ENCODE measurements at regions not wholly inside any gene's neighbourhood (a gene's known extent, or its start where the extent isn't known, plus 50 kb on each side); places are given as distances from the start of the nearest gene placed in this dataset.

- DNase-seq = peak; percentile 69 to 81
Observed at GRCh38 chr14:25132732-25133422, 82.9 kb upstream of the STXBP6 start.

GRCh38 chr14:25132094-25132493 lies 82.1 kb upstream of the STXBP6 start:
- no peak for DNase-seq

- DNase-seq = no peak
Observed at GRCh38 chr14:25122843-25123242, 72.9 kb upstream of the STXBP6 start.

GRCh38 chr14:25122211-25122610 lies 72.3 kb upstream of the STXBP6 start:
- no peak for DNase-seq

- DNase-seq = no peak
Observed at GRCh38 chr14:25121337-25122129, 71.6 kb upstream of the STXBP6 start.

- DNase-seq = no peak
Observed at GRCh38 chr14:25120261-25120660, 70.3 kb upstream of the STXBP6 start.

GRCh38 chr14:25118671-25119070 lies 68.7 kb upstream of the STXBP6 start:
- DNase-seq = no peak

GRCh38 chr14:25117342-25117741 lies 67.4 kb upstream of the STXBP6 start:
- no peak for DNase-seq

- no peak for DNase-seq
Observed at GRCh38 chr14:25116607-25117006, 66.7 kb upstream of the STXBP6 start.

GRCh38 chr14:25113394-25113793 lies 63.4 kb upstream of the STXBP6 start:
- no peak for DNase-seq

- no peak for DNase-seq
Observed at GRCh38 chr14:25111061-25111601, 61.2 kb upstream of the STXBP6 start.

- no peak for DNase-seq
Observed at GRCh38 chr14:25110106-25110505, 60.2 kb upstream of the STXBP6 start.

- DNase-seq = no peak
Observed at GRCh38 chr14:25108959-25109358, 59.0 kb upstream of the STXBP6 start.

GRCh38 chr14:25108291-25108690 lies 58.3 kb upstream of the STXBP6 start:
- no peak for DNase-seq

- DNase-seq = no peak
Observed at GRCh38 chr14:25103820-25104219, 53.9 kb upstream of the STXBP6 start.

GRCh38 chr14:25103271-25103670 lies 53.3 kb upstream of the STXBP6 start:
- DNase-seq = peak; percentile 75 to 78

- DNase-seq = peak in 1 of 2 experiments; percentile 27
Observed at GRCh38 chr14:25102788-25103187, 52.8 kb upstream of the STXBP6 start.

GRCh38 chr14:25101276-25101675 lies 51.3 kb upstream of the STXBP6 start:
- no peak for DNase-seq

Measured in Kasumi-1 (cell line).